ENCODE measurements at regions not wholly inside any gene's neighbourhood (a gene's known extent, or its start where the extent isn't known, plus 50 kb on each side); places are given as distances from the start of the nearest gene placed in this dataset.

DNA sequence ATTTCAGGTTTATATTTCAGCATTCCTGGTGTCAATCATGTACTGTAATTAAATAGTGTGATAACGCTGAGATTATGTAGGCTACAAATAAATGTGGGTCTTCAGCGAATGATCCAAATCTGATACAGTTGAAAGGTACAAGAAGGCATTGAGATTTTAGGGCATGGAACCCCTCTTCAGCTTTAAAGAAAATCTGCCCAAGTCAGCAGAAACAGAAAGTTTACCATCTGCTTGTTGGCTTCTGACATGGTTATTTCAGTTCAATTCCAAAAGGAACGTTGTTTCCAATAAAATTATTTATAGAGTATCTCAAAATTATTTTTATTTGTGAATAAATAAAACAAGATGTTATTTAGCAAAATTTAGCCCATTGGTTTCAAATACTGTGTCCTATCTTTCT, 400.2 kb upstream of the RORA start:
- TF ChIP-seq, protein P1, sequence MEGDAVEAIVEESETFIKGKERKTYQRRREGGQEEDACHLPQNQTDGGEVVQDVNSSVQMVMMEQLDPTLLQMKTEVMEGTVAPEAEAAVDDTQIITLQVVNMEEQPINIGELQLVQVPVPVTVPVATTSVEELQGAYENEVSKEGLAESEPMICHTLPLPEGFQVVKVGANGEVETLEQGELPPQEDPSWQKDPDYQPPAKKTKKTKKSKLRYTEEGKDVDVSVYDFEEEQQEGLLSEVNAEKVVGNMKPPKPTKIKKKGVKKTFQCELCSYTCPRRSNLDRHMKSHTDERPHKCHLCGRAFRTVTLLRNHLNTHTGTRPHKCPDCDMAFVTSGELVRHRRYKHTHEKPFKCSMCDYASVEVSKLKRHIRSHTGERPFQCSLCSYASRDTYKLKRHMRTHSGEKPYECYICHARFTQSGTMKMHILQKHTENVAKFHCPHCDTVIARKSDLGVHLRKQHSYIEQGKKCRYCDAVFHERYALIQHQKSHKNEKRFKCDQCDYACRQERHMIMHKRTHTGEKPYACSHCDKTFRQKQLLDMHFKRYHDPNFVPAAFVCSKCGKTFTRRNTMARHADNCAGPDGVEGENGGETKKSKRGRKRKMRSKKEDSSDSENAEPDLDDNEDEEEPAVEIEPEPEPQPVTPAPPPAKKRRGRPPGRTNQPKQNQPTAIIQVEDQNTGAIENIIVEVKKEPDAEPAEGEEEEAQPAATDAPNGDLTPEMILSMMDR (IDR thresholded peaks at IDR 0.05; ENCODE audit: low read depth, low read length): no peak
- TF ChIP-seq EZH2phosphoT487 (IDR thresholded peaks at IDR 0.05; ENCODE audit: low read depth): no peak

All from OCI-LY3 (cell line).